NCI-H748 (cell line): ENCODE measurements at regions not wholly inside any gene's neighbourhood (a gene's known extent, or its start where the extent isn't known, plus 50 kb on each side); places are given as distances from the start of the nearest gene placed in this dataset.

Experiments used
- DNase-seq: peaks from one replicate; lab custom pipeline; 2025; ENCODE audit not compliant: unreplicated experiment; lab: John Stamatoyannopoulos, UW

- DNase-seq, result no peak
Measured at GRCh38 chr22:48619721-48620120, 1208.0 kb downstream of the BRD1 start.

GRCh38 chr22:48618326-48618725 is 1209.3 kb downstream of the BRD1 start:
- DNase-seq, result no peak

GRCh38 chr22:48616656-48617055 is 1211.0 kb downstream of the BRD1 start:
- DNase-seq, result no peak

- DNase-seq, result no peak
Measured at GRCh38 chr22:48615171-48616008, 1212.3 kb downstream of the BRD1 start.

- no peak for DNase-seq
Measured at GRCh38 chr22:48613566-48614200, 1214.0 kb downstream of the BRD1 start.

GRCh38 chr22:48612077-48612995 is 1215.3 kb downstream of the BRD1 start:
- no peak for DNase-seq

GRCh38 chr22:48609279-48609865 is 1218.3 kb downstream of the BRD1 start:
- DNase-seq, result no peak

- DNase-seq, result no peak
Measured at GRCh38 chr22:48607901-48608662, 1219.6 kb downstream of the BRD1 start.

- no peak for DNase-seq
Measured at GRCh38 chr22:48606684-48607307, 1220.9 kb downstream of the BRD1 start.

- DNase-seq, result no peak
Measured at GRCh38 chr22:48605856-48606481, 1221.7 kb downstream of the BRD1 start.

- no peak for DNase-seq
Measured at GRCh38 chr22:48605125-48605524, 1222.5 kb downstream of the BRD1 start.

GRCh38 chr22:48603621-48604320 is 1223.9 kb downstream of the BRD1 start:
- DNase-seq, result no peak

GRCh38 chr22:48602805-48603518 is 1224.7 kb downstream of the BRD1 start:
- no peak for DNase-seq

GRCh38 chr22:48600681-48601080 is 1227.0 kb downstream of the BRD1 start:
- DNase-seq, result no peak

GRCh38 chr22:48600171-48600570 is 1227.5 kb downstream of the BRD1 start:
- no peak for DNase-seq

- DNase-seq, result no peak
Measured at GRCh38 chr22:48599346-48599745, 1228.3 kb downstream of the BRD1 start.

- DNase-seq, result no peak
Measured at GRCh38 chr22:48596111-48596850, 1231.4 kb downstream of the BRD1 start.

- DNase-seq, result no peak
Measured at GRCh38 chr22:48595511-48595905, 1232.2 kb downstream of the BRD1 start.
